Vagina (tissue), 2 donors: ENCODE measurements at regions not wholly inside any gene's neighbourhood (a gene's known extent, or its start where the extent isn't known, plus 50 kb on each side); places are given as distances from the start of the nearest gene placed in this dataset.

Experiments used
- DNase-seq, 2 donors: peaks; one replicate each; pipeline ENCODE4 v3.0.0-alpha.2; 2017; ENCODE audit errors: extremely low spot score in 2 of 2
- H3K27ac ChIP-seq: fragments of 200-600 bp; sonication (generic); one replicate; pipeline ENCODE4 v1.5.1; 2019
- H3K27me3 ChIP-seq: fragments of 200-600 bp; sonication (generic); one replicate; pipeline ENCODE4 v1.5.1; 2019
- H3K36me3 ChIP-seq, 2 donors: fragments of 200-600 bp; sonication (generic); one replicate each; pipeline ENCODE4 v1.5.1; 2017 to 2019
- H3K4me1 ChIP-seq: fragments of 200-600 bp; sonication (generic); one replicate; pipeline ENCODE4 v1.5.1; 2019
- H3K4me3 ChIP-seq, 2 donors: fragments of 200-600 bp; sonication (generic); 1 replicate in 1 of 2; 2 replicates in 1 of 2; pipeline ENCODE4 v1.5.1; 2016 to 2019
- H3K9me3 ChIP-seq: fragments of 200-600 bp; sonication (generic); one replicate; pipeline ENCODE4 v1.5.1; 2019
- POLR2A ChIP-seq, 2 donors: fragments of 450-650 bp; IDR thresholded peaks; one replicate each; pipeline ENCODE4 v1.6.1; 2017; ENCODE audit warnings: antibody characterized with exemption in 2 of 2, mild to moderate bottlenecking in 2 of 2, moderate library complexity in 2 of 2
- POLR2AphosphoS5 ChIP-seq, 2 donors: sonication (generic); formaldehyde crosslinking; IDR thresholded peaks; one replicate each; pipeline ENCODE4 v1.9.0; 2017; ENCODE audit warnings: antibody characterized with exemption in 2 of 2, mild to moderate bottlenecking in 2 of 2, low read depth in 1 of 2; ENCODE audit not compliant: insufficient read depth in 1 of 2
- intact Hi-C: fragments of 100-400 bp; cut with DNase I; formaldehyde crosslinking; loops from one replicate; pipeline ENCODE4 v1.15.1; 2023
- TF ChIP-seq, protein P1 (sequence below), 3 experiments: fragments of 450-650 bp in 2 of 3; fragments of 200-600 bp in 1 of 3; sonication (generic) in 1 of 3; IDR thresholded peaks; one replicate each; pipeline ENCODE4 v1.5.1; 2017 to 2019; ENCODE audit warnings: antibody characterized with exemption in 3 of 3, mild to moderate bottlenecking in 2 of 3, moderate library complexity in 2 of 3

GRCh38 chr3:194775266-194775665 lies 89.6 kb downstream of the FAM43A start:
- no peak overlapping the region for H3K27ac ChIP-seq
- TF ChIP-seq POLR2AphosphoS5 (IDR thresholded peaks at IDR 0.05; ENCODE audit: insufficient read depth in 1 of 2, low read depth in 1 of 2) (no peak), POLR2A (IDR thresholded peaks at IDR 0.05) (no peak)
- TF ChIP-seq, protein P1, sequence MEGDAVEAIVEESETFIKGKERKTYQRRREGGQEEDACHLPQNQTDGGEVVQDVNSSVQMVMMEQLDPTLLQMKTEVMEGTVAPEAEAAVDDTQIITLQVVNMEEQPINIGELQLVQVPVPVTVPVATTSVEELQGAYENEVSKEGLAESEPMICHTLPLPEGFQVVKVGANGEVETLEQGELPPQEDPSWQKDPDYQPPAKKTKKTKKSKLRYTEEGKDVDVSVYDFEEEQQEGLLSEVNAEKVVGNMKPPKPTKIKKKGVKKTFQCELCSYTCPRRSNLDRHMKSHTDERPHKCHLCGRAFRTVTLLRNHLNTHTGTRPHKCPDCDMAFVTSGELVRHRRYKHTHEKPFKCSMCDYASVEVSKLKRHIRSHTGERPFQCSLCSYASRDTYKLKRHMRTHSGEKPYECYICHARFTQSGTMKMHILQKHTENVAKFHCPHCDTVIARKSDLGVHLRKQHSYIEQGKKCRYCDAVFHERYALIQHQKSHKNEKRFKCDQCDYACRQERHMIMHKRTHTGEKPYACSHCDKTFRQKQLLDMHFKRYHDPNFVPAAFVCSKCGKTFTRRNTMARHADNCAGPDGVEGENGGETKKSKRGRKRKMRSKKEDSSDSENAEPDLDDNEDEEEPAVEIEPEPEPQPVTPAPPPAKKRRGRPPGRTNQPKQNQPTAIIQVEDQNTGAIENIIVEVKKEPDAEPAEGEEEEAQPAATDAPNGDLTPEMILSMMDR (IDR thresholded peaks at IDR 0.05) = no peak
- H3K27me3 ChIP-seq = no peaks in the 10 kb centered on the region
- H3K36me3 ChIP-seq = no peaks in the 10 kb centered on the region
- intact Hi-C loops = no loop called here
- no peak overlapping the region for H3K4me3 ChIP-seq
- peaks cover 35% of the 10 kb centered on the region for H3K4me1 ChIP-seq
- no peak for DNase-seq
- H3K9me3 ChIP-seq = no peaks in the 10 kb centered on the region

DNA sequence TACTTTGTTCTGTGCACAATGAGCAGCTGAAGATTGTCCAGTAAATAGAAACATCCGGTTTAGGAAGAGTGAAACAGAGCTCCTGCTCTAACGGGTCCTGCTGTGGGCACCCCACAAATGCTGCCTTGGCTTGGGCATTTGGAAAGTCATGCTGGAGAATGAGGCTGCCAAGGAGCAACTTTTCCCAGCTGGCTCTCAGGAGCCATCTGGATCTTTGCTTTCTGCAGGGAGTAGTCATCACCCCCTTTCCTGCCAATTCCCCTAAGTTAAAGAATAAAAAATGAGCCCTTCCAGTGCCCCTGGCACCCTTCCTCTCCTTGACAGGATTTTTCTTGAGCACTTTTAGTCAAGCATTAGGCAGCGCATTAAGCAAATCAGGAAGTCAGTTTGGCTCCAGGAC lies 90.0 kb downstream of the FAM43A start:
- TF ChIP-seq POLR2AphosphoS5 (IDR thresholded peaks at IDR 0.05; ENCODE audit: insufficient read depth in 1 of 2, low read depth in 1 of 2) = no peak
- TF ChIP-seq POLR2A (IDR thresholded peaks at IDR 0.05) = no peak
- TF ChIP-seq, protein P1 (IDR thresholded peaks at IDR 0.05) = no peak
- no peak overlapping the region for H3K4me3 ChIP-seq
- no peak overlapping the region for H3K27ac ChIP-seq
- DNase-seq = peak in 1 of 2 donors; percentile 55
- H3K9me3 ChIP-seq = no peaks in the 10 kb centered on the region
- intact Hi-C loops = no loop called here
- no peaks in the 10 kb centered on the region for H3K27me3 ChIP-seq
- peaks cover 35% of the 10 kb centered on the region for H3K4me1 ChIP-seq
- H3K36me3 ChIP-seq = no peaks in the 10 kb centered on the region

GRCh38 chr3:194777729-194778128 lies 92.0 kb downstream of the FAM43A start:
- no peaks in the 10 kb centered on the region for H3K9me3 ChIP-seq
- no peak for TF ChIP-seq POLR2AphosphoS5 (IDR thresholded peaks at IDR 0.05; ENCODE audit: insufficient read depth in 1 of 2, low read depth in 1 of 2)
- TF ChIP-seq, protein P1 (IDR thresholded peaks at IDR 0.05) = no peak
- TF ChIP-seq POLR2A (IDR thresholded peaks at IDR 0.05) = no peak
- no peak overlapping the region for H3K4me3 ChIP-seq
- no peaks in the 10 kb centered on the region for H3K27me3 ChIP-seq
- H3K36me3 ChIP-seq = no peaks in the 10 kb centered on the region
- DNase-seq = peak in 1 of 2 donors; percentile 22
- intact Hi-C loops = no loop called here
- no peak overlapping the region for H3K27ac ChIP-seq
- H3K4me1 ChIP-seq = peaks cover 22% of the 10 kb centered on the region

GRCh38 chr3:194779729-194780224 lies 94.1 kb downstream of the FAM43A start:
- TF ChIP-seq, protein P1 (IDR thresholded peaks at IDR 0.05) = no peak
- TF ChIP-seq POLR2A (IDR thresholded peaks at IDR 0.05) (no peak), POLR2AphosphoS5 (IDR thresholded peaks at IDR 0.05; ENCODE audit: insufficient read depth in 1 of 2, low read depth in 1 of 2) (no peak)
- H3K27ac ChIP-seq = no peak overlapping the region
- H3K4me1 ChIP-seq = peaks cover 3% of the 10 kb centered on the region
- no peaks in the 10 kb centered on the region for H3K36me3 ChIP-seq
- no peaks in the 10 kb centered on the region for H3K9me3 ChIP-seq
- DNase-seq = peak; percentile 55 to 62
- no peaks in the 10 kb centered on the region for H3K27me3 ChIP-seq
- H3K4me3 ChIP-seq = no peak overlapping the region
- intact Hi-C loops = no loop called here

- TF ChIP-seq POLR2A (IDR thresholded peaks at IDR 0.05) (no peak), POLR2AphosphoS5 (IDR thresholded peaks at IDR 0.05; ENCODE audit: insufficient read depth in 1 of 2, low read depth in 1 of 2) (no peak)
- TF ChIP-seq, protein P1 (IDR thresholded peaks at IDR 0.05) = no peak
- peaks cover 6% of the 10 kb centered on the region for H3K4me1 ChIP-seq
- intact Hi-C loops = no loop called here
- DNase-seq = peak; percentile 52 to 64
- no peaks in the 10 kb centered on the region for H3K36me3 ChIP-seq
- H3K4me3 ChIP-seq = no peak overlapping the region
- no peaks in the 10 kb centered on the region for H3K9me3 ChIP-seq
- no peak overlapping the region for H3K27ac ChIP-seq
- H3K27me3 ChIP-seq = no peaks in the 10 kb centered on the region
Observed at GRCh38 chr3:194780706-194781105, 95.0 kb downstream of the FAM43A start.
